ENCODE measurements at regions not wholly inside any gene's neighbourhood (a gene's known extent, or its start where the extent isn't known, plus 50 kb on each side); places are given as distances from the start of the nearest gene placed in this dataset.

DNA sequence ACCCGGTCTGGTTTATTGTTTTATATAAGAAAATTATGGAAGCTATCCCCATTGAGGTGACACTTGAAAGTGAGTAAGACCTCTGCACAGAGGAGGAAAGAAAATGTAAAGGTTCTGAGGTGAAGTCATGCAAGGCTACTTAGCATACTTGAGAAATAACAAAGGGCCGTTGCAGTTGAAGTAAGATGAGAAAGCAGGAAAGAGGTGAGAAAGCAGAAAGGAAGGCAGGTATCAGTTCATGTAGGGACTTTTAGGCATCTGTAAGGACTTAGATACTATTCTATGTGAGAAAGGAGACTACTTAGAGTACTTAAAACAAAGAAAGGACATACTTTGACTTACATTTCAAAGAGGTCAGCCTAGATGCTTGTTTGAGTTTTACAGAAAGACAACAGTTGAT lies 84.7 kb downstream of the CASP12 start:
- Histone ChIP-seq H3K36me3 (ENCODE audit: control insufficient read depth in 2 of 2, insufficient read depth in 1 of 2, low read length in 2 of 2) (no peaks in the 10 kb centered on the region), H3K9me3 (ENCODE audit: control insufficient read depth, insufficient read depth, low read depth, low read length) (no peaks in the 10 kb centered on the region), H3K4me1 (ENCODE audit: control insufficient read depth, insufficient read depth, low read length) (no peaks in the 10 kb centered on the region), H3K4me3 (ENCODE audit: low read depth, low read length) (no peak overlapping the region), H3K27ac (ENCODE audit: extremely low read depth, low read depth, low read length) (no peak overlapping the region)
- ChIA-PET POLR2A (no interaction called here), CTCF (no interaction called here)
- TF ChIP-seq, protein P1, sequence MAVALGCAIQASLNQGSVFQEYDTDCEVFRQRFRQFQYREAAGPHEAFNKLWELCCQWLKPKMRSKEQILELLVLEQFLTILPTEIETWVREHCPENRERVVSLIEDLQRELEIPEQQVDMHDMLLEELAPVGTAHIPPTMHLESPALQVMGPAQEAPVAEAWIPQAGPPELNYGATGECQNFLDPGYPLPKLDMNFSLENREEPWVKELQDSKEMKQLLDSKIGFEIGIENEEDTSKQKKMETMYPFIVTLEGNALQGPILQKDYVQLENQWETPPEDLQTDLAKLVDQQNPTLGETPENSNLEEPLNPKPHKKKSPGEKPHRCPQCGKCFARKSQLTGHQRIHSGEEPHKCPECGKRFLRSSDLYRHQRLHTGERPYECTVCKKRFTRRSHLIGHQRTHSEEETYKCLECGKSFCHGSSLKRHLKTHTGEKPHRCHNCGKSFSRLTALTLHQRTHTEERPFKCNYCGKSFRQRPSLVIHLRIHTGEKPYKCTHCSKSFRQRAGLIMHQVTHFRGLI (tag by site-specific recombination; IDR thresholded peaks at IDR 0.05): no peak
- TF ChIP-seq ZNF292 (tag by site-specific recombination; IDR thresholded peaks at IDR 0.05; ENCODE audit: borderline replicate concordance, low read depth): no peak
- TF ChIP-seq, protein P2, sequence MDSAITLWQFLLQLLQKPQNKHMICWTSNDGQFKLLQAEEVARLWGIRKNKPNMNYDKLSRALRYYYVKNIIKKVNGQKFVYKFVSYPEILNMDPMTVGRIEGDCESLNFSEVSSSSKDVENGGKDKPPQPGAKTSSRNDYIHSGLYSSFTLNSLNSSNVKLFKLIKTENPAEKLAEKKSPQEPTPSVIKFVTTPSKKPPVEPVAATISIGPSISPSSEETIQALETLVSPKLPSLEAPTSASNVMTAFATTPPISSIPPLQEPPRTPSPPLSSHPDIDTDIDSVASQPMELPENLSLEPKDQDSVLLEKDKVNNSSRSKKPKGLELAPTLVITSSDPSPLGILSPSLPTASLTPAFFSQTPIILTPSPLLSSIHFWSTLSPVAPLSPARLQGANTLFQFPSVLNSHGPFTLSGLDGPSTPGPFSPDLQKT (IDR thresholded peaks at IDR 0.05; ENCODE audit: borderline replicate concordance, low read depth, low read length): no peak
- TF ChIP-seq ZNF132 (tag by site-specific recombination; IDR thresholded peaks at IDR 0.05; ENCODE audit: borderline replicate concordance): no peak
- no peak for TF ChIP-seq ZNF223 (tag by site-specific recombination; IDR thresholded peaks at IDR 0.05)
- TF ChIP-seq ZNF785 (tag by site-specific recombination; IDR thresholded peaks at IDR 0.05): no peak
- TF ChIP-seq ZNF426 (tag by site-specific recombination; IDR thresholded peaks at IDR 0.05): no peak
- TF ChIP-seq, protein P3, sequence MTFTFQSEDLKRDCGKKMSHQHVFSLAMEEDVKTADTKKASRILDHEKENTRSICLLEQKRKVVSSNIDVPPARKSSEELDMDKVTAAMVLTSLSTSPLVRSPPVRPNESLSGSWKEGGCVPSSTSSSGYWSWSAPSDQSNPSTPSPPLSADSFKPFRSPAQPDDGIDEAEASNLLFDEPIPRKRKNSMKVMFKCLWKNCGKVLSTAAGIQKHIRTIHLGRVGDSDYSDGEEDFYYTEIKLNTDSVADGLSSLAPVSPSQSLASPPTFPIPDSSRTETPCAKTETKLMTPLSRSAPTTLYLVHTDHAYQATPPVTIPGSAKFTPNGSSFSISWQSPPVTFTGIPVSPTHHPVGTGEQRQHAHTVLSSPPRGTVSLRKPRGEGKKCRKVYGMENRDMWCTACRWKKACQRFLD (tag by site-specific recombination; IDR thresholded peaks at IDR 0.05): no peak
- TF ChIP-seq, protein P4, sequence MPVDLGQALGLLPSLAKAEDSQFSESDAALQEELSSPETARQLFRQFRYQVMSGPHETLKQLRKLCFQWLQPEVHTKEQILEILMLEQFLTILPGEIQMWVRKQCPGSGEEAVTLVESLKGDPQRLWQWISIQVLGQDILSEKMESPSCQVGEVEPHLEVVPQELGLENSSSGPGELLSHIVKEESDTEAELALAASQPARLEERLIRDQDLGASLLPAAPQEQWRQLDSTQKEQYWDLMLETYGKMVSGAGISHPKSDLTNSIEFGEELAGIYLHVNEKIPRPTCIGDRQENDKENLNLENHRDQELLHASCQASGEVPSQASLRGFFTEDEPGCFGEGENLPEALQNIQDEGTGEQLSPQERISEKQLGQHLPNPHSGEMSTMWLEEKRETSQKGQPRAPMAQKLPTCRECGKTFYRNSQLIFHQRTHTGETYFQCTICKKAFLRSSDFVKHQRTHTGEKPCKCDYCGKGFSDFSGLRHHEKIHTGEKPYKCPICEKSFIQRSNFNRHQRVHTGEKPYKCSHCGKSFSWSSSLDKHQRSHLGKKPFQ (tag by site-specific recombination; IDR thresholded peaks at IDR 0.05): no peak

DNA sequence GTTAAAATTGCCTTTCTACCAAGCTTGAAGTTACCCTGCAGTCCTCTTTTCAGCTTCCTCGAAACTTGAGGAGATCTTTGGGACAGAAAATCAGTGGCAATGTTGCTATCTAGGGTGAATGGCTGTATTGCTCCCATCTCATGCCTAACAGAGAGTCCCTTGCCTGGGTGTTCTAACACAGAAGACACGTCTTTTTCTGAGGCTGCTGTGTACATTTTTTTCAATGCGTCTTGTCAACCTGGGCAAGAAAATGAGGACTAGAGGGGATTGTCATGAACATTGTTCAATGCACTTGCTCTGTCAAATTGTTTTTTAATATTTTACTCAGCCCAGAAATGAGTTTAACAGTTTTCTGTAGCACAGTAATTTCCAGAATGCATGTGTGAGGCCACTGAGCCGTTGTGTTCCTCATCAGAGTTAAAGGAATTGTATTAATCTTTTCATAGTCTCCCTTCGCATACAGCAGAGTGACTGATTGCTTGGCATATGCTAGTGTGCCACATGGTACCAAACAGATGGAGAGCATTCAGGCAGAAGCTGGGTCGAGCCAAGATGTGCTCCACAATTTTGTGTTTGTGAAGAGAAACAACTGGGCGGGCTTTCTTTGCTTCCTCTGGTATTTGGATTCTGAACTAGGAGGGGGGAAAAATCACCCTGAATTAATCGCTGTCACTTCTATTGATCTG lies 86.0 kb downstream of the CASP12 start:
- ChIA-PET CTCF (no interaction called here), POLR2A (no interaction called here)
- Histone ChIP-seq H3K9me3 (ENCODE audit: control insufficient read depth, insufficient read depth, low read depth, low read length) (no peaks in the 10 kb centered on the region), H3K4me1 (ENCODE audit: control insufficient read depth, insufficient read depth, low read length) (no peaks in the 10 kb centered on the region), H3K36me3 (ENCODE audit: control insufficient read depth in 2 of 2, insufficient read depth in 1 of 2, low read length in 2 of 2) (no peaks in the 10 kb centered on the region), H3K27ac (ENCODE audit: extremely low read depth, low read depth, low read length) (no peak overlapping the region), H3K4me3 (ENCODE audit: low read depth, low read length) (no peak overlapping the region)
- TF ChIP-seq ZNF561 (tag by site-specific recombination; IDR thresholded peaks at IDR 0.05; ENCODE audit: borderline replicate concordance) (no peak), ZNF341 (tag by site-specific recombination; IDR thresholded peaks at IDR 0.05; ENCODE audit: low read depth) (no peak), ZNF830 (tag by site-specific recombination; IDR thresholded peaks at IDR 0.05; ENCODE audit: low read depth) (no peak), PRDM1 (tag by site-specific recombination; IDR thresholded peaks at IDR 0.05) (no peak), ZNF521 (tag by site-specific recombination; IDR thresholded peaks at IDR 0.05) (no peak), ZNF184 (tag by site-specific recombination; IDR thresholded peaks at IDR 0.05) (no peak), ZNF146 (tag by site-specific recombination; IDR thresholded peaks at IDR 0.05) (no peak), BCL11A (tag by site-specific recombination; IDR thresholded peaks at IDR 0.05; ENCODE audit: low read depth) (no peak), ZNF473 (tag by site-specific recombination; IDR thresholded peaks at IDR 0.05) (no peak), ZNF404 (tag by site-specific recombination; IDR thresholded peaks at IDR 0.05) (no peak), OSR2 (tag by site-specific recombination; IDR thresholded peaks at IDR 0.05) (no peak), ZNF274 (IDR thresholded peaks at IDR 0.05; ENCODE audit: low read length) (no peak), ZNF274 (tag by site-specific recombination; IDR thresholded peaks at IDR 0.05; ENCODE audit: borderline replicate concordance) (no peak), ZNF426 (tag by site-specific recombination; IDR thresholded peaks at IDR 0.05) (no peak), GFI1B (tag by site-specific recombination; IDR thresholded peaks at IDR 0.05) (no peak)
- TF ChIP-seq, protein P5, sequence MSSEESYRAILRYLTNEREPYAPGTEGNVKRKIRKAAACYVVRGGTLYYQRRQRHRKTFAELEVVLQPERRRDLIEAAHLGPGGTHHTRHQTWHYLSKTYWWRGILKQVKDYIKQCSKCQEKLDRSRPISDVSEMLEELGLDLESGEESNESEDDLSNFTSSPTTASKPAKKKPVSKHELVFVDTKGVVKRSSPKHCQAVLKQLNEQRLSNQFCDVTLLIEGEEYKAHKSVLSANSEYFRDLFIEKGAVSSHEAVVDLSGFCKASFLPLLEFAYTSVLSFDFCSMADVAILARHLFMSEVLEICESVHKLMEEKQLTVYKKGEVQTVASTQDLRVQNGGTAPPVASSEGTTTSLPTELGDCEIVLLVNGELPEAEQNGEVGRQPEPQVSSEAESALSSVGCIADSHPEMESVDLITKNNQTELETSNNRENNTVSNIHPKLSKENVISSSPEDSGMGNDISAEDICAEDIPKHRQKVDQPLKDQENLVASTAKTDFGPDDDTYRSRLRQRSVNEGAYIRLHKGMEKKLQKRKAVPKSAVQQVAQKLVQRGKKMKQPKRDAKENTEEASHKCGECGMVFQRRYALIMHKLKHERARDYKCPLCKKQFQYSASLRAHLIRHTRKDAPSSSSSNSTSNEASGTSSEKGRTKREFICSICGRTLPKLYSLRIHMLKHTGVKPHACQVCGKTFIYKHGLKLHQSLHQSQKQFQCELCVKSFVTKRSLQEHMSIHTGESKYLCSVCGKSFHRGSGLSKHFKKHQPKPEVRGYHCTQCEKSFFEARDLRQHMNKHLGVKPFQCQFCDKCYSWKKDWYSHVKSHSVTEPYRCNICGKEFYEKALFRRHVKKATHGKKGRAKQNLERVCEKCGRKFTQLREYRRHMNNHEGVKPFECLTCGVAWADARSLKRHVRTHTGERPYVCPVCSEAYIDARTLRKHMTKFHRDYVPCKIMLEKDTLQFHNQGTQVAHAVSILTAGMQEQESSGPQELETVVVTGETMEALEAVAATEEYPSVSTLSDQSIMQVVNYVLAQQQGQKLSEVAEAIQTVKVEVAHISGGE (tag by site-specific recombination; conservative IDR thresholded peaks at IDR 0.05; ENCODE audit: low read depth): no peak
- TF ChIP-seq, protein P6, sequence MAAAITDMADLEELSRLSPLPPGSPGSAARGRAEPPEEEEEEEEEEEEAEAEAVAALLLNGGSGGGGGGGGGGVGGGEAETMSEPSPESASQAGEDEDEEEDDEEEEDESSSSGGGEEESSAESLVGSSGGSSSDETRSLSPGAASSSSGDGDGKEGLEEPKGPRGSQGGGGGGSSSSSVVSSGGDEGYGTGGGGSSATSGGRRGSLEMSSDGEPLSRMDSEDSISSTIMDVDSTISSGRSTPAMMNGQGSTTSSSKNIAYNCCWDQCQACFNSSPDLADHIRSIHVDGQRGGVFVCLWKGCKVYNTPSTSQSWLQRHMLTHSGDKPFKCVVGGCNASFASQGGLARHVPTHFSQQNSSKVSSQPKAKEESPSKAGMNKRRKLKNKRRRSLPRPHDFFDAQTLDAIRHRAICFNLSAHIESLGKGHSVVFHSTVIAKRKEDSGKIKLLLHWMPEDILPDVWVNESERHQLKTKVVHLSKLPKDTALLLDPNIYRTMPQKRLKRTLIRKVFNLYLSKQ (tag by site-specific recombination; IDR thresholded peaks at IDR 0.05; ENCODE audit: borderline replicate concordance): no peak

Measured in HEK293 (cell line).